GM21723 (cell line): ENCODE measurements at regions not wholly inside any gene's neighbourhood (a gene's known extent, or its start where the extent isn't known, plus 50 kb on each side); places are given as distances from the start of the nearest gene placed in this dataset.
"Not testable (repeated sequence)": the region's sequence is repeated elsewhere in the genome, so short reads cannot be mapped to it uniquely, and the experiment has no call there.

ENCODE experiments used
- ATAC-seq: cut with Tn5 transposase; IDR thresholded peaks from one replicate; pipeline ENCODE4 v1.9.1; 2021; ENCODE audit warnings: mild to moderate bottlenecking, moderate library complexity; ENCODE audit not compliant: unreplicated experiment

- ATAC-seq = no peak
Observed at GRCh38 chr18:11388755-11389680, 220.4 kb upstream of the SLC35G4 start.

DNA sequence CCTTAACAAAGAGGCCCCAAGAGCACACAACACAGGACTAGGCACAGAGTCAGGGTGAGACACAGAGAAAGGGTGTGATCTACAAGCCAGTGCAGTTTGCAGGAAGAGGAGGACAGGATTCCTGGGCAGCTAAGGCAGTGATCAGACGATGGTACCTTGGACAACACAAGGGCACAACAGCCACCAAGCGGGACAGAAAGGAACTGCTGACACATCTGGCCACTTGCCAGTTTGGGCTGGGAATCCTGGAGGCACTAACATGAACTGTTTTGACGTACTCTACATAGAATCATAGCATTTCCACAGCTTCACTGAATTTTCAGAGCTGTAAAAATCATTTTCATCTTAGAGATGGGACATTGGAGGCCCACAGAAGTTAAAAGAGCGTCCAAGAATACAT, 221.5 kb upstream of the SLC35G4 start:
- no peak for ATAC-seq

DNA sequence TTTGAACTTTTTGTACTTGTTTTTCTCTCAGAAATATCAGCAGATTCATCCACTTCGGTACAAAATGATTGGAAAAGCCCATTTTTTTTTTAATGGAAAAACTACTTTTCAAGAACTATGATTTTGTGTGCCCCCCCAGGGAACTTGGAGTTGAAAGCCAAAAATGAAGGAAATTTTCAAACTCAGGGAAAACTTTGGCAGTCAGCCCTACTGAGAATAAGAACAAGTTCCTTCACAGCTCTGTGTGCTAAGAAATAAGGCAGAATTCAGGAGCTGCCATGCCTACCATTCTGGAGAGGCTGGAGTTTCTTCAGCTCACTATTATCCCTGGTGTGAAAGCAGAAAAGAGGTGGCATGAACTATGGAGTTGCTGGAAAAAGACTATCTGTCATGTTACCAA, 226.0 kb upstream of the SLC35G4 start:
- no peak for ATAC-seq

DNA sequence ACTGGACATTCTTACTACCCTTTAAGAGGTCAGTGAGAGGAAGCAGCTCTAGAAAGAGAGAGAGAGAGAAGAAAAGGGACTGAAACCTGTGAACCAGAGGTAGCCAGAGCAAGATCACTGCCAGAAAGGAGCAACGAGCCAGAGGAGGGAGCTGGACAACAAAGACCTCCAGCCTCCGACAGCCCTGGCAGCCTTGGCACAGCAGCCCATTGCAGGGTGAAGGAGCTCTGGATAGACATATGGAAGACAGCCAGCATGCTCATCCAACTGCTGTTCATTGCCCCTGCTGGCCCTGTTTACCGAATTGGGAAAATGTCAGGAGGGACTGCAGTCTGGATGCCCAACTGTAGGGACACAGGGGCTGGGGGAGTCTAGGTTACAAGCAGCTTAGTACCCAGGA, 228.4 kb upstream of the SLC35G4 start:
- ATAC-seq = no peak

DNA sequence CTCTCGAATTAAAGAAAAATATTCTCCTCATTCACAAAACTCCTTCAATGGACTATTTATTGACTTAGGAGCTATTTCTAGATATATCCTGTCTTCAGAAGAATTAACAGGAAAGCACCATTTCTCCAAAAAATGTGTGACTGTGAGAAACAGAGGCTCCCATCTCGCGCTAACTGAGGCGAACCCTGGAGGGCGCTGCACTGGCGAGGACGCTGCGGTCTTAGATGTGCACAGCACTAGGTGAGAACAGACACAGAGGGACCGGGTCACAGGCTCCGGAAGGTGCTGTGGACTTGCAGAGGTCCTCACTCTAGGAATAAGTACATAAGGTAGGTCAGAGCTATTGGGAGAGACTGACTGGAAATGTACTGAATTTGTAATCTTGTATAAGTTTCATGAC, 229.7 kb upstream of the SLC35G4 start:
- no peak for ATAC-seq

DNA sequence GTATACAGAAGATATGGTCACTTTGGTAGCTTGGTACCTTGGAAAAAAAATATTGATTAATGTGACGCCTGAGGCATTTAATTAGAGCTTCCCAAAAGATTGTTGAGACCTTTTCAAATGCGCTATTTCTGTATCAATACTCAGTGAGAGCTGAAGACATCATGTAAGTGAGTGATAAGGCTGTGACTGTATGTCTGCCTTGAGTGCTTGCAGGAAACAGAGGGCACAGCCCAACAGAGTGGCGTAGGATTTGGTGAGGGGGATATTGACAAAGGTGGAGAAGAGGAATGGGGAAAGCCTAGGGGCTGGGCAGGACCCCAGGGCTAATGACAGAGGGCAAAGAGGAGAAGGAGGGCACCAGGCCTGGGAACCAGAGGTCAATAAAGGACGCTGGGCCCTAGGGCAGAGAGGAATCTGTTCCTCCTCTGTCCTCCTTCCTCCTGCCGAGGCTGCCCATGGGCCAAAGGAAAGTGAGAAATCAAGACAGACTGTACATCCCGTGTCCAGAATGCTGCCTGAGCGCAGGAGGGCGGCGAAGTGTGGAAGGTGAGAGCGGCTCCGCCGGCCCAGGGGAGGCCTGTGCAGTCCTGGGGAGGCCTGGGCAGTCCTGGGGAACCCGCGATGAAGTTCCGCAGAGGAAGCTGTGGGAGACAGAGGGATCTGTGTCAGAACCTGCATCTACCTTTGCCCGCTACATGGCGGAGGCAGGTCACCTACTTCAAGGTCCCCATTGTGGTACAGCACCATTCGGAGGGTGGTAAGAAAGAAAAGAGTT, 228.6 kb upstream of the PIEZO2 start:
- ATAC-seq = no peak

GRCh38 chr18:11372163-11372562, 222.8 kb upstream of the PIEZO2 start:
- ATAC-seq = no peak

- ATAC-seq = no peak
Observed at GRCh38 chr18:11369556-11369955, 220.2 kb upstream of the PIEZO2 start.

GRCh38 chr18:11368020-11368419, 218.7 kb upstream of the PIEZO2 start:
- no peak for ATAC-seq

DNA sequence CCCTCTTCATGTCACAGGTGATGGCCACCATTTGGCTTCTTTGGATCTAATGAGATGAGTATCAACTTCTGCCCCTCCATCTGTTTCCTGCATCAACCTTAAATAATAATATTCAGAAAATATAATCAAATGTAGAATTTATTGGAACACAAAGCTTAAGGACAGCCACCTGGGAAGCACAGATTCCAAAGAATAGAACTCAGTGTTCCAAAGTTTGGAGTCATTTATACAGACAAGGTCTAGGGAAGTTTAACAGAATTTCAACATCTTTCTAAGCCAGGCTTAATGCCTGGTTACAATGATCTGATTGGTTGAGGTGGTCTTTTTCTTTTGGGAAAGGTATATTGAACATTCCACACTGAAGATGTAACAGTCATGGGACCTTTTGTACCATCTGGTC, 218.0 kb upstream of the PIEZO2 start:
- no peak for ATAC-seq

DNA sequence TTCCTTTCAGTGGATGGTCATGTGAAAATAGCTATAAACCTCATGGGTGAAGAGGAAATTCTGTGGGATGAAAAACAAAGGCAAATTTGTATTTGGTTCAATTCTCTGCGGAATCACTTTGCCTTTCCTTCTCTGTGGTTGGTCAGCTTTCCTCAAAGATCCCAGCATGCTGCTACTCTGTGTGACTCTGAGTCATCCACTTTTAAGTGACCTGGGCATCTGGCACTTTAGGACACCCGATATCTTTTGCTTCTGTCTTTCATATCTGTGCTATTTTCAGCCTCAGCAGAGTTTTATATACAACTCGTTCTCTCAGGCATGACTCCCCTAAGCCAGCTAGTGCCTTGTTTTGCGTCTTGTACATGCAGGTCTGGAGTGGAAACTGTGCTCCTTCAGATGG, 217.0 kb upstream of the PIEZO2 start:
- ATAC-seq = no peak

GRCh38 chr18:11362856-11363255, 213.5 kb upstream of the PIEZO2 start:
- ATAC-seq = no peak

DNA sequence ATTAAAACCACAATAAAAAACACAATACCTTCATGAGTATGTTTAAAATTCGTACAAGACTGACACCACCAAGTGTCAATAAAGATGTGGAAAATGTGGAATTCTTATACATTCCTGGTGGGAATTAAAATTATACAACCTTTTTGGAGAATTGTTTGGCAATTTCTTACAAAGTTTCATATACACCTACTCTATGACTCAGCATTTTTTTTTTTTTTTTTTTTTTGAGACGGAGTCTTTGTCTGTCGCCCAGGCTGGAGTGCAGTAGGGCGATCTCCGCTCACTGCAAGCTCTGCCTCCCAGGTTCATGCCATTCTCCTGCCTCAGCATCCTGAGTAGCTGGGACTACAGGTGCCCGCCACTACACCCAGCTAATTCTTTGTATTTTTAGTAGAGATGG, 212.5 kb upstream of the PIEZO2 start:
- not testable (repeated sequence) for ATAC-seq

DNA sequence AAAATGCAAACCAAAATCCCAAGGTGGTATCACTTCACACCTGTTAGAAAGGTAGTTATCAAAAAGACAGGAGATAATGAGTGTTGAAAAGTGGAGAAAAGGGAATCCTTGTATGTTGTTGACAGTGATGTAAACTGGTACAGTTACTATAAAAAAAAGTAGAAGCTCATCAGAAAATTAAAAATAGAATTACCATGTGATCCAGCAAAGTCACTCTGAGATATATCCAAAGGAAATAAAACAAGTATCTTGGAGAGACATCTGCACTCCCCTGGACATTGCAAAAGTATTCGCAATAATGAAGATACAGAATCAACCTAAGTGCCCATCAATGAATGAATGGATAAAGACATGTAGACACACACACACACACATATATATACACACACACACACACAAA, 208.3 kb upstream of the PIEZO2 start:
- no peak for ATAC-seq

GRCh38 chr18:11344576-11344975, 195.2 kb upstream of the PIEZO2 start:
- ATAC-seq = not testable (repeated sequence)

DNA sequence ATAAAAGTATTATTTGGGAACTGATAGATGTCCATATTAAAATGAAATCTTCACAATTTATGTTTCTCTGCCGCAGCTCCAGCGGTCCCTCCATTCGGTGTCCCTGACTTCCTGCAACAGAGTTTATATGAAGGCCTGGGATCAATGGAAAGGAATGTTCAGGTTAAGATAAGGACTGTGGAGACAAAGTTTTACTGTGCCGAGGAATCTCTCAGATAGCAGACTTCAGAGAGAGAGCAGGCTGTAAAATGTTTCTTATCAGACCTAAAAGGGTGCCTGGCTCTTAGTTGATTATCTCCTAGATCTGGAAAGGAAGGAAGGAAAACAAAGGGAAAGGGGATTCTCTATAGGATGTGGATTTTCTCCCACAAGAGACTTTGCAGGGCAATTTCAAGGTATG, 193.7 kb upstream of the PIEZO2 start:
- ATAC-seq = no peak

- not testable (repeated sequence) for ATAC-seq
Observed at GRCh38 chr18:11342115-11342514, 192.7 kb upstream of the PIEZO2 start.

DNA sequence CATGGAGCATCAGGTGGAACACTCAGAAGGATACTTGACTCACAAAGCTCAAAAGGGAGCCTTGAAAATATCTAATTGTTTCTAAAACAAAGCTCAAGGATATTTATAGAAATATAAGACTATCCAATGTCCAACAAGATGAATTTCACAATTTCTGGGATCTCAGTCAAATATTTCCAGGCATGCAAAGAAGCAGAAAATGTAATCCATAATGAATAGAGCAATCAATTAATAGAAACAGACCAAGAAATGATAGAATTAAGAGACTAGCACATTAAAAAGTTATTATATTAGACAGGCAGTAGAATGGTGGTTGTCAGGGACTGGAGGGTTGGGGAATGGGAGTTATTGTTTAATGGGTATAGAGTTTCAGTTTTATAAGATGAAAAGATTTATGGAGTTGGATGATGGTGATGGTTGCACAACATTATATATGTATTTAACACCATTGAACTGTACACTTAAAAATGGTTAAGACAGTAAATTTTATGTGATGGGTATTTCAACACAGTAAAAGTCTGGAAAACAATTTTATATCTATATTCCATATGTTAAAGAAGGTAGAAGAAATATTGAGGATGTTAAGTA, 189.9 kb upstream of the PIEZO2 start:
- ATAC-seq = no peak

DNA sequence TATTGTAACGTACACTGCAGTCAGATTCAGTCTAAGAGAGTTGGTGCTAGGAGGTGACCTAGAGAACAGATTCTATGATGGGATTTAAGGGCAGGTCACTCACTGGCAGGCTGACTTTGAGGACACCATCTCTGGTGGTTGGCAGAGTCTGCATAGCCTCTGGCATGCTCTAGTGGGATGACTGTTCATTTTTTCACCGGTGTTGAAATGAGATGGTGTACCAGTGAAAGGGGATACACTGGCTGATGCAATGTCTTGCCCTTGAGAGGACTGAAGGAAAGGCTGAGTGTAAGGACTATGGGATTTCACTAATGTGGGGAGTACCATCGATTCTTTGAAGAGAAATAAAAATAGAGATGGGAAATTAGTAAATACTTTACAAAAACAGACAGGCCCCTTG, 186.9 kb upstream of the PIEZO2 start:
- ATAC-seq = no peak

DNA sequence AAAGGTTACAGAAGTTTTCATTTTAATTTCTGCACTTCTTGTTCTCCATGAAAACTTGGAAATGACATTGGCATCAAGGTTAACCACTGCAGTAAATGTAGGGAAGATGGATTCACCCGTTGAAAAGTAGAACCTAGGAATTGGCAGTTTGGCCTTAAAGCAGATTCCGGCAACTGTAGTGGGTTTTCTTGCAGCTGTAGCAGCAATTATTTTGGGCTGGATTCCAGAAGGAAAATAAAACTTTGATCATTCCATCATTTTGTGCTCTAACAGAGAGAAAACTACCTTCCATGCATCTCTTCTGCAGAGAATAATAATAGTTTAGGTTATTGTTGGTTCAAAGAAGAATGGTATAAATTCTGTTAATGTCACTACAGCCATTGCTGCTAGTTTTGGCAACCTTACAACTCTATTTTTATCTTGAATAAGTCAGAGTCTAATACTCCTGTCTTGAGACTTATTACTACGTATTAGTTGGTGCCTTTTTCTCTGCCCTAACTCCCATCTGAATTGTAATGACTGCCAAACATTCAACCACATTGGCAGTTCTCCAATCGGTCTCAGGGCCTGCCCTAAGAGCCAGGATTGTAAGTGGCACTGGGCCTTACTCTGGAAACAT, 178.1 kb upstream of the PIEZO2 start:
- no peak for ATAC-seq
